ENCODE measurements at regions not wholly inside any gene's neighbourhood (a gene's known extent, or its start where the extent isn't known, plus 50 kb on each side); places are given as distances from the start of the nearest gene placed in this dataset.
"Not testable (repeated sequence)": the region's sequence is repeated elsewhere in the genome, so short reads cannot be mapped to it uniquely, and the experiment has no call there.

DNA sequence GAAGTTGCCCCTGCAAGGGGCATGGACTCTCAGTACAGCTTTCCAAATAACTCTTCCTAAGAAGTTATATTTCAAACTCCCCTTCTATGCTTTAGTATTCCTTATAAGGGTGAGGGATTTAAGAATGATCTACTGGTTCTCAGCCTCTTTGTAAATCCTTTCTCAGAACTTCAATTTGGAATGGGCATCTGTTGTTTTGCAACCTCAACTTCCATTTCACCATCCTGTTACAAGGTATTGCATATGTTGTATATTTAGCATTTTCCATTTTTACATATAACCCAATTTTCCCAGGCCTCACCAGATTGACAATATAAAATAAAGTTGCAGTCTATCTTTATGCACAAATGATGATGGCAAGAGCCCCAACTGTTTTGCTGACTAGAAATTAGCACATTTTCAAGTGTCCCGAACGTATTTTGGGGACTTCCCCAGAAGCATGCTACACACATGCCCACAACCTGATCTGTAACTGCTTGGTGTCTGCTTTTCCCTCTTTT lies 154.9 kb upstream of the CARMIL1 start:
- no peak for DNase-seq (ENCODE audit: low read depth)

DNA sequence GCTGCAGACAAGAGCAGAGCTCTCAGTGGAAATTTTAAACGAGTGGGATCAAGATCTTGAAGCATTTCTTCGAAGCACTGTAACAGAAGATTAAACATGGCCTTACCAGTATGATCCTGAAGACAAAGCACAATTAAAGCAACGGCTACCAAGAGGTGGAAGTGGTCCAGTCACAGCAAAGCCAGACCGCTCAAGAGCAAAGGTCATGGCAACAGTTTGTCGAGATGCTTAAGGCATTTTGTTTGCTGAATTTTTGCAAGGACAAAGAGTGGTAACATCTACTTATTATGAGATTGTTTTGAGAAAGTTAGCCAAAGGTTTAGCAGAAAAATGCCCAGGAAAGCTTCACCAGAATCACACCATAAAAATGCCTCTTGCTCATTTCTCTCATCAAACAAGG lies 153.4 kb upstream of the CARMIL1 start:
- no peak for DNase-seq (ENCODE audit: low read depth)

DNA sequence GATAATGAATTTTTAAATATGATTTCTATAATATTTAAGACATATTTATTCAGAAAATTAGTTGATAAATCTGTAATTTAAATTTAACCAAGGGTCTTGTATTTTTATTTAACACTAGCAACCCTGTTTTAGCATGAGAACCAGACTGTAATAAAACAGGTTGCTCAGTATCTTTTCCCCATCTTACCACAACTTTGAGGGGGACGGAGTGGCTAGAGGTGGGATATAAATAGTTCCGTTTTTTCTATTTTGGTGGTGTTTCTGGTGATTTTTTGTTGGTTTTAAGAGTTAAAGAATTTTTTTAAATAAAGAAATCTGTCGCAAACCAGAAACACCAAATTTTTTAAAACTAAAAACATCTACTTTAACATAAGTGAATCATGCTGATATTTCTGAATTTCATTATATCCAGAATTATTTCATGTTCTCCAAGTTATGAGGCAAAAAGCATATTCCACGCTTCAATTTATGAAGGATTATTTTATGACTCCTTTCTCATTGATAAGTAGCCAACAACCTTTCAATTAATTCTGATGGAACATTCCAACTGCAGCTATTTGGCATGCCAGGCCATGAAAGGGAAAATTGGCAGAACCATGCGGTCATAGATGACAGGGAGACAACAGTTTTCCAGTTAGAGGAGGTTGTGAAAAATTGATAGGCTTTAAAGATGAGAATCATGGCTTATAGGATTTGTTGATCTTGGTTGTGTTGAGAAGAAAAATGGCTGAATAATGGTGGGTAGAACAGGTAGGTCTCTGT lies 151.9 kb upstream of the CARMIL1 start:
- no peak for DNase-seq (ENCODE audit: low read depth)

DNA sequence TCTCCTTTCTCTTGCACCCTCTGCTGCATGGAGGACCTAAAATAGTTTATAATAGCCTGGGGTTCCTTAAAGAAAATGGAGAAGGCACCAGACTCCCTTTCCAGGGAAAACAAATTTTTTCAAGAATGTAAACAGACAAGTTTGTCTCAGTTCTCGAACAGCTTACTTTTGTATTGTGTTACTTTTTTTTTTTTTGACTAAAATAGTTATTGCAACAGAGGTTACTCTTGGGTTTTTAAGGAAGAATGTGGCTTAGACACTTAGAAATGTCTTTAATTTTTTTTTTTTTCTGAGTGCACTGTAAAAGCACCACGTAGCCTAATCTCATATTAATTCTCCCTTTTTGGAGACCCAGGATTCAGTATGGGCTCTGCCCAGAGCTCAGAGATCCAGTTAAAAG lies 148.7 kb upstream of the CARMIL1 start:
- no peak for DNase-seq (ENCODE audit: low read depth)

DNA sequence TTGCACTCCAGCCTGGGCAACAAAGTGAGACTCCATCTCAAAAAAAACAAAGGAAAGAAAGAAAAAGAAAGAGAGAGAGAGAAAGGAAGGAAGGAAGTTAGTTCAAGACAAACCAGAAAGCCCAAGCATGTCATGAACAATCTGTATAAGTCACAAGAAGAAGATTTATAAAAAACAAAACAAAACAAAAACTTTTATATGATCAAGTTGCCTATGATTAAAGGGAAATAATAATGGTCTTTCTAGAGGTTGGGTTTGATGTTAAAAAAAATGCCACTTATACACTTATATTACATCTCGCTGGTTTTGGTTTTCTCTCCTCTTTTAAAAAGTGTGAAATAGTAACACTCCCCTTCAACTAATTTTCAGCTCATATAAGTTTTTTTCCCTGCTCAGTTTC lies 146.2 kb upstream of the CARMIL1 start:
- DNase-seq (ENCODE audit: low read depth) = no peak

DNA sequence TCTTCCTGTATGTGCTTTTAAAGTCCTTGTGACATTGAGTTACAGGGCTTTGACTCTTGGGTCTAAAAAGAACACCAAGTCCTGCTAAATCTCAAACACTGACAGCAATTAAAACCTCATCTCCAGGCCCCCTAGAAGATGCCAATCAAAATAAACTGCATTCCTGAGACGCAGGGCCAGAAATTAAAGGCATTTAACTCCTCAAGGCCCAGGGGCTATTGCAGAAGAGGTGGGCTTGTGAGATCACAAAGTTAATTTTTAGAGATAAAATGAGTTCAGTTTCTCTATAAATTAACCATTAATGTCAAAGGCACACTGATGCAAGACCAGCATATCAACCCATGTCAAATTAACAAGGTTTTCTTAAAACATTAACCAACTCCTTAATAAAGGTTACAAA lies 145.6 kb upstream of the CARMIL1 start:
- no peak for DNase-seq (ENCODE audit: low read depth)

DNA sequence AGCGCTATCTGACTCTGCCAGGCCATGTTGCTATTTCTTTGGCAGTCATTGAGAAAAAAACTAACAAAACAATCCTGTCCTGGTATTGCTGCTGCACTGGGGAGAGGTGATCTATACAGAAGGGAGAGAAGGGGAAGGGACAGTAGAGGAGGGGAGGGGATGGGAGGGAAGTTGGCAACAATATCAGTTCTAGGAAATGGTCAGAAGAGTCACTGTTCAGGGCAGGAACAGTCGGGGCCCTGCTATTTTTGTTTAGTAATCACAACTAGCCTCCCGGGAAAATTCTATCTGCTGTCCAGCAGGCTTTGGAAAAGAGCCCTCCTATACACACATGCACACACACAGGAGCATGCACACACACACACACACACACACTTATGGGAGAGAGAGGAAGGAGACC lies 142.3 kb upstream of the CARMIL1 start:
- no peak for DNase-seq (ENCODE audit: low read depth)

DNA sequence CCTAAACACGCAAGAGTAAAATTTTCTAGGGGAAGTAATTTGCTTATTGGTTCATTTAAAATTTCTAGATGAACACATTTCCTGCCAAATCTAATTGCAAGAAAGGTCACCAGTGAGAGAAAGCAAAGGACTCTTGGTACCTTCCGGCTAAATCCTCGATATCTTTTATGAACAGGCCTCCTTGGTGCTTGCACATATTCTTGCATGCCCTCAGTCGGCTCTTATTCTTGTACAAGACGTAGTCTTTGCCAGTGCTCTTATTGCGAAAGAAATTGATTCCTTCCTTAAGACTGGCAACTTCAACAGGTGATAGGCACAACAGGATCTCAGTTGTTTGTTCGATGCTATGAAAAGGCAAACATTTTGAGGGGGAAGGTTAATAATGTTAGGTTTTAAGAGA lies 141.7 kb upstream of the CARMIL1 start:
- no peak for DNase-seq (ENCODE audit: low read depth)

DNA sequence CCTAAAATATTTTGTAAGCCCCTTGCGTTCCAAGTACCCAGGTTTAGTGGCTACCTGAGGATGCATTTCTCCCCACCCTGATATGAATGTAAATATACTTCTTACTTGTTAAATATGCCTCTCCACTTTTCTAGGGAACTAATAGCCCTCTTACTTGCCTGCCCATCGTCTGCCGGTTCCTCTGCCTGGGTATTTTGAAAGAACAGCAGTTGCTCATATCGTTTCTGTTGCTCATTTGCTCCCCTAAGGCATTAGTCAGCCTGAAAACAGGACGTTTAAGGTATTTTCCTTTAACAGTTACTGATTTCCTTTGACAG lies 141.3 kb upstream of the CARMIL1 start:
- no peak for DNase-seq (ENCODE audit: low read depth)

DNA sequence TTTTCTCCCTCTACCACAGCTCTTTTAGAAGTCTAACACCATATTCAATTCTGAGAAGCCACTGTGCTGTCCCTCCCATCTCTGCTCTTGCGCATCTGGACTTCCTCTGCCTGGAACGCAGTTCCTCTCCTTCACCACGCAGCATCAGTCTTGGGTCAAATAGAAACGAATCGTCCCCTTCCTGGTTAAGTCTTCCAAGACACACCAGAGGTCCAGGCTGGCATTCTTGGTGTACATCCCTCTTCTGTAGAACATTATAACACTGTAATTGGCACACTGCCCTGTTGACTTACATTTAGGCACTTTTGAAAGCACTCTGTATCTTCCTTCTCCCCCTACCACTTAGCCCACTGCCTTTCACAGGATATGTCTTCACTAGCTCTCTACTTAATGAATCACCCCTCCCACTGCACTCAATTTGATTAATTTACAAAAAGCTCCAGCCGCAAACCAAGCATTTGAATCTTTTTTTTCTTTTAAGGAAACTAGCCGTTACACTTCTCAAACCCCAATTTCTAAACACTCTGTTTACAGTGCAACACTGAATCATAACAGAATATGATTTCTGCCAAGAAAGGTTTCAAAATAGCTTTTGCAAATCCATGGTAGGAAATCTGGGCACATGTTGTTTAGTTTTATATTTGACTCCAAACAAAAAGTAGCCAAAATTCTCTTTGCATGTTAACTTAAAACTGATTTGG lies 140.8 kb upstream of the CARMIL1 start:
- DNase-seq (ENCODE audit: low read depth) = peak; percentile 46

DNA sequence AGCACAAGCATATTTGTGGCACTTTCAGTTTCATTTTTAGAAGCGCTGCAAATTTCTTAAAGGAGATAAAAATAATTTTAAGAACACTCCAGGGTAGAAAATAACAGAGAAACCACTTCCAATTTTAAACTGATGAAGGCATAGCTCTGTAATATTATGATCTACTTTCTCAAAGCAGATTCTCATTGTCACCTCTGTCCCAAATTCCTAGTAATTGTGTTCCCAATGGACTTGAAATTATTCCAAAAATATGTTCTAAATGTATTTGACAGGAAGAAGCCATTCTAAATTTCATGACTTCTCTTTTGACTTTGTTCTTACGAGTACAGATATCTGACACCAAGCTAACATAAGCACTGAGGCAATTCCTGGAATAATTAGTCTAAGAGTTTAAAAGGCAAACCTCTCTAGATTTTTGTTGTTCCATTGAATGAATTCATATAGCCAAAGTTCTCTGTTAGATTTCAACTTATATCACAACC lies 140.2 kb upstream of the CARMIL1 start:
- DNase-seq (ENCODE audit: low read depth) = no peak

DNA sequence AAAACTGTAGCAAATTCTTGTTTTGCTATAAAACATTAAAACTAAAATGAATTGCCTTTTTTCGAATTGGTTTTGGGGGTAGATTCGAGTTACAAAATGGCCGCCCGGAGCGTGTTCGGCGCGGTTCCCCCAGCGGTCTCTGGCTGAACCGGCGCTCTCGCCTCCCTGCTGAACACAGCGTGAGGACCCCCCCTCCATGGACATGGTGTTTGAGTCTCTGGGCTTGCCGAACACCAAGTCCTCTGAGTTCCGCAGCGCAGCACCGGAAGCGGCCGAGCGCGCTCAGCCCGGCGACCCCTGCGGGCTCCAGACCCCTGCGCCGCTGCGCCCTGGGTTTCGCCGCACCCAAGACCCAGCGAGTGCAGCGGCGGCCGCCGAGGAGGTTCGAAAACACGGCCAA lies 139.6 kb upstream of the CARMIL1 start:
- not testable (repeated sequence) for DNase-seq (ENCODE audit: low read depth)

DNA sequence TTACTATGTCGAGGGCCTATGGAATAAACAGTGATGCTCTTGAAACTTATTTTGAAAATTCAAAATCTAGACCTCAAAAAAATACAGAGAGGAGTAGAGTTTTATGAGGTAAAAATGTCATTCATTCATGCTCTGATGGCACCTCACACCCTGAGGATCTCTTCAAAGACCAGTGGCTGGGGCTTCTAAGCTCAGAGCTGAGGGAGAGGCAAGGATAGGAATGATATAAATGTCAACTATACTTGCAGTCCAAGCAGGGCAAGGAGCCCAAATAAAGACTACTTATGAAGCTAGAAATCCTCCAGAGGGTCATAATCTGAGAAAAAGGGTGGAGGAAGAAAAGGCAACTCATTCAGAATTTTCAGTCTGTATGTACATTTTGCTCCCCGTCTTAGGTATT lies 136.7 kb upstream of the CARMIL1 start:
- no peak for DNase-seq (ENCODE audit: low read depth)

DNA sequence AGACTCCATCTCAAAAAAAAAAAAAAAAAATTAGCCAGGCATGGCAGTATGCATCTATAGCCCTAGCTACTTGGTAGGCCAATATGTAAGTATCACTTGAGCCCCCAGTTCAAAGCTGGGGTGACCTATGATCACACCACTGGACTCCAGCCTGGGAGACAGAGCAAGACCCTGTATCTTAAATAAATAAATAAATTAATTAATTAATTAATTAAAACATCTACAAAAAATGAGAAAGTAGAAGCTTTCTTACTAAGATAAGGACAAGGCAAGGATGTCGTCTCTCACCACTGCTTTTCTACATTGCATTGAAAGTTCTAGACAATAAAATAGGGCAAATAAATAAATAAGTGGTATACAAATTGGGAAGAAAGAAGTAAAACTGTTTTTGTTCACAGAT lies 134.3 kb upstream of the CARMIL1 start:
- DNase-seq (ENCODE audit: low read depth) = no peak

DNA sequence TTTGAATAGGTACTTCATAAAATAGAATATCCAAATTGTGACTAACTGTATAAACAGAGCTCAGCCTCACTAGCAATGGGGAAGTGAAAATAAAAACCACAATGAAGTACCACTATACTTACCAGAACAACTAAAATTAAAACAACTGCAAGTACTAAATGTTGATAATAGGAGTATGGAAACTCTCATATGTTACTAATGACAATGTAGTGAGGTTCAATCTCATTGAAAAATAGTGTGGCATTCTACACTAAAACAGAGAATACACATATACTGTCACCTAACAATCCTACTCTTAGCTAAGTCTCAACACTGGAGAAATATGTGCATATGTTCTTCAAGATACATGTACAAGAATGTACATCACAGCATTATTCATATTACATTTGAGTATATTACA lies 132.0 kb upstream of the CARMIL1 start:
- no peak for DNase-seq (ENCODE audit: low read depth)

DNA sequence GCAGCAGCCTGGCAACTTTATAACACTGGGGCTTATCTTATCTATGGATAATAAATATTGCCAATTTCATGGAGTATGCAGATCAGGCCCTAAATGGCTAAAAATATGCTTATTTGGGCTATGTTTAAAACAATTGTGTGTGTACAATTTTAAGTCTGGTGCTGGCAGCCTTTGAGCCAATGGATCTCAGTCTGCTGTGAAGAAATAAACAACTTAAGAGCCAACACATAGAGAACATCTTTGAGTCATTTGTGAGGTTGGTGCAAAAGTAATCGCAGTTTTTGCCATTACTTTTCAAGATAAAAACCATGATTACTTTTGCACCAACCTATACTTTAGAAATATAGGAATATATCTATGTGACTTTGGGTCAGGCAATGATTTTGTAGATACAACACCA lies 129.1 kb upstream of the CARMIL1 start:
- no peak for DNase-seq (ENCODE audit: low read depth)

DNA sequence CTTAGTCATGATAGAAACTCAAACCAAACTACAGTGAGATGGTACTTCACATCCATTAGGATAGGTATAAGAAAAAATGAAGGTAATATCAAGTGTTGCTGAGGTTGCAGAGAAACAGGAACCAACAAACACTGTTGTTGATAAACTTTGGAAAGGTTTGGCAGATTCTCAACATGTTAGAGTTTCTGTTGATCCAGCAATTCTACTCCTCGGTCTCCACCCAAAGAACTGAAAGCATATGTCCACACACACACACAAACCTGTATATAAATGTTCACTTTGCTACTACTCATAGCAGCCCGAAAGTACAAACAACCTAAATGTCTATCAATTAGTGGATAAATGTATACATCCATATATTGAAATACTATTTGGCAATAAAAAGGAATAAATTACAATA lies 128.3 kb upstream of the CARMIL1 start:
- DNase-seq (ENCODE audit: low read depth) = no peak

DNA sequence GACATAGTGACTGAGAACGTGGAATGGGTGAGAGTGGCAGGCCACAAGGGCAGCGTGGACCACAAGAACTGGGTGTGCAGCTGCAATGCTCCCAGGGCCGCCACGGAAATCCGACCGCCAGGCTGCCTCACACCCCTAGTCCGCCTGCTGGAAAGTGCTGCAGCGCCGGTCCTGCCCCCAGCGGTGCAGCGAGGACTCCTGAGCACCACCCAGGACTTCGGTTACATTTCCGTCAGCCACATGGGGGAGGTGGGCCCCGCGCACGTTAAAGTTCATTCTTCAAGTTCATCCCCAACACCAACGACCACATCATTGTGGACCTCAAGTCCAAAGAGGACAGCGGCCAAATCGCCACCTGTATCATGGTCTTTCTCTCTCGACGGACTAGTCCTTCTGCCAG lies 126.1 kb upstream of the CARMIL1 start:
- DNase-seq (ENCODE audit: low read depth) = no peak

DNA sequence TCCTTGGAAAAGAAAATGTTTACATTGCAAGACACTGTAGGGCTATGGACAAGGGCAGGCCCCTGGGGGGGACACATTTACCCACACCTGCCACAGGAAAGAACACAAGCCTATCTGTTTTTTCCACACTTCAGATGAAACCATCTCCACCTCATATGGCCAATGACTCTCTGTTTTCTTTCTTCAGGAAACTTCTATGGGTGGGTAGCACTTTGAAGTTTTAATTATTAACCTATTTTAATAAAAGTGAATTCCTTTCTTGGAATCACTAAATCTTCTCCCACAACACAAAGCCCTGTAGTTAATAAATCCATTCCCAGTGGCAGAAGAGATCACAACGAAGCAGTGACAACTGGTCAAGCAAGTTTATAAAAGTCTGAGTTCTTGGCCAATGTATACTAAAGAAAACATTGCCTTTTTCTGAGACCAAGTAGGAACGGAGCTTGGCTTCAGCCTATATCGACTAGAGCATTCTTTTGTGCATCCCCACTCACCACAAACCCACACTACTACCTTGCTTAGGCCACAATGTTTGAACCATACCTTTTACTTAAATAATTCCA lies 125.1 kb upstream of the CARMIL1 start:
- DNase-seq (ENCODE audit: low read depth) = no peak

DNA sequence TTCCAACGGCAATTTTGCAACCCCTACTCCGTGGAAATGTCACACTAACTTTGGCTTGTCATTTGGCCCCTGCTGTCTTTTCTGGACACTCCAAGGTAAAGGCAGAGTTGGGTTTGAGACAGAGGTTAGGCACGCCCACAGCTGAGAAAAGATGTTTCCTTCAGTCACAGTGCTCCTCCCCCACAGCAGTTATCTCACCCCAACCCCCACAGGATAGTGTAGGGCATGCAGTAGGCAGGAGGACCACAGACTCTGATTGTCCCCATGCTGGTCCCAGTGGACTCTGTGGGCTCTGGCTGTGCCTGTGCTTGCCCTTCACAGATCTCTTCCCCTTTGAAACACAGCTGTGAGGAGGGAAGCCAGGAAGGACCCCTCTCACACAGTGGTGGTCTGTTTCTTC lies 124.0 kb upstream of the CARMIL1 start:
- no peak for DNase-seq (ENCODE audit: low read depth)

DNA sequence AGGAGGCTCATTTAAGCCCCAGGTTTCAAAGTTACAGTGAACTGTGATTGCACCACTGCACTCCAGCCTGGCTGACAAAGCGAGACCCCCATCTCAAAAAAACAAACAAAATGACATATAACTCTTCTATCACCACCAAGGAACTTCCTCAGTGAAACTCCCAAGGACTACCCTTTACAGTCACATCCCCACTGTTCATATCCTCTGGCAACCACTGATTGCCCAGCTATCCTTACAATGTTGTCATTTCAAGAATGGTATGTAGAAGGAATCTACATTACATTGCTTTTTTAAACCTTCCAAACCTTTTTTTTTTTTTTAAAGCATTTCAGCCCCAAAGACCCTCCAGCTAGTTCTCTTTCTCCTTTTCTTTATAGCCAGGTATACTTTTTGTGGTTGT lies 123.1 kb upstream of the CARMIL1 start:
- no peak for DNase-seq (ENCODE audit: low read depth)

DNA sequence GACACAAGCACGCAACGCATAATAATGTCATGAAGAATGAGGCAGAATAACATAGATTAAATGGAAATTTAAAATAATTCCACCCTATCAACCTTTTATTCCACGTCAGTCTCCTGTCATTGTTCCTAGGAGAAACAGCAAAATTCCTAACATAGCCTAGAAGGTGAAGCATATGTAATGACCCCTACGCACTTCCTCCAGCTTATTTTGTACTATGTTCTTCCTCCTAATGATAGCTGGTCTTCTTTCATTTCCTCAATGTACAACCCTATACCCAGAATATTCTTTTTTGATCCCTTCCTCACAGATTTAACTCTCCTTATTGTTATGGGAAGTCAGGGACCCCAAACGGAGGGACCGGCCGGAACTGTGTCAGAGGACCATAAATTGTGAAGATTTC lies 122.0 kb upstream of the CARMIL1 start:
- no peak for DNase-seq (ENCODE audit: low read depth)

DNA sequence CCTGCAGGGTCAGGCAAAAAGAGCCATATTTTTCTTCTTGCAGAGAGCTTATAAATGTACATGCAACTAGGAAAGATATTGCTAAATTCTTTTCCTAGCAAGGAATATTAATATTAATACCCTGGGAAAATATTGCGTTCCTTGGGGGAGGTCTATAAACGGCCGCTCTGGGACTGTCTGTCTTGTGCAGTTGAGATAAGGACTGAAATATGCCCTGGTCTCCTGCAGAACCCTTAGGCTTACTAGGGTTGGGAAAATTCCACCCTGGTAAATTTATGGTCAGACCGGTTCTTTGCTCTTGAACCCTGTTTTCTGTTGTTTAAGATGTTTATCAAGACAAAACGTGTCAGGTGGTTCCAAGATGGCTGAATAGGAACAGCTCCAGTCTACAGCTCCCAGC lies 121.3 kb upstream of the CARMIL1 start:
- no peak for DNase-seq (ENCODE audit: low read depth)

All from stimulated activated CD8-positive, alpha-beta memory T cell treated with anti-CD3 and anti-CD28 coated beads, Interleukin-4, amount 100 ng/mL, for 24 hours (primary cell).